Uterus (tissue), 2 donors: ENCODE measurements at regions not wholly inside any gene's neighbourhood (a gene's known extent, or its start where the extent isn't known, plus 50 kb on each side); places are given as distances from the start of the nearest gene placed in this dataset.
"Not testable (repeated sequence)": the region's sequence is repeated elsewhere in the genome, so short reads cannot be mapped to it uniquely, and the experiment has no call there.

Experiments
- CTCF ChIP-seq, 4 experiments: fragments of 200-600 bp in 2 of 4; fragments of 450-650 bp in 2 of 4; sonication (generic) in 2 of 4; IDR thresholded peaks; one replicate each; pipeline ENCODE4 v1.5.1; 2016 to 2019; ENCODE audit warnings: antibody characterized with exemption in 4 of 4, mild to moderate bottlenecking in 2 of 4, moderate library complexity in 1 of 4
- POLR2A ChIP-seq, 2 donors: fragments of 450-650 bp; IDR thresholded peaks; one replicate each; pipeline ENCODE4 v1.6.1; 2016; ENCODE audit warnings: antibody characterized with exemption in 2 of 2, mild to moderate bottlenecking in 1 of 2, moderate library complexity in 1 of 2

- not testable (repeated sequence) for TF ChIP-seq POLR2A, CTCF (IDR thresholded peaks at IDR 0.05)
Measured at GRCh38 chr15:26029586-26029985, 166.5 kb upstream of the ATP10A start.
